GM19328 (cell line): ENCODE measurements at regions not wholly inside any gene's neighbourhood (a gene's known extent, or its start where the extent isn't known, plus 50 kb on each side); places are given as distances from the start of the nearest gene placed in this dataset.

Experiments
- ATAC-seq: cut with Tn5 transposase; IDR thresholded peaks from one replicate; pipeline ENCODE4 v1.9.1; 2021; ENCODE audit warnings: mild to moderate bottlenecking, moderate library complexity; ENCODE audit not compliant: unreplicated experiment

DNA sequence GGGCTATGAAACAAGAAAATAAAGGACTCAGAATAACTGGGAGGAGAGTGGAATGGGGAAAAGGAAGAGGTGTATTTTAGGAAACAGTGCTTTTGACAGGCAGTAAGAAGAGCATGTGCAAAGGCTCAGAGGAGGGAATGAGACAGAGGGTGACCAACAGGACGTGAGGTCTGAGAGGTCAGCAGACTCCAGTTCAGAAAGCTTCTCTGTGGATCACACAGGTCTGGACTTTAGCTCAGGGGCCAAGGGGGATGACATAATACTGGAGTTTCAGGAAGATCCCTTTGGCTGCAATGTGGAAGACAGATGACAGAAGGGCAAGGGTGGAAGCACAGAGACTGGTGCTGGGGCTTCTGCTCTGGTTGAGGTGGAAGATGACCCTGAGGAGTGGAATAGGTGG, 489.9 kb upstream of the CDH5 start:
- ATAC-seq: no peak

DNA sequence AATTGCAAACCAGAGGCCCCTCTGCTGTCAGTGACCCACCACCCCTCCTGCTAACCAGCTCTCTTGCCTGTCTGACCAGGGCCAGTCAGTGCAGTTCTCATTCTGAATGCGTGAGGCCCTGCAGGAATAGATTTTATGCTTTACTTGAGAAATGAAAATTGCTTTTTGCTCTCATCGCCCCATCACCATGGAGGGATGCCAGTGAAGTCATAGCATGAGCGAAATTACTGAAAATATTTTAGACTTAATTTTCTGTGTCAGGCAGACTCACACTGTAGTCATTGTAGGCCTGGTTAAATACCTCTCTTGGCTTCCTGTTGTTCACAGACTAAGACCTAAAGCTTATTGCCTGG, 490.5 kb upstream of the CDH5 start:
- no peak for ATAC-seq

DNA sequence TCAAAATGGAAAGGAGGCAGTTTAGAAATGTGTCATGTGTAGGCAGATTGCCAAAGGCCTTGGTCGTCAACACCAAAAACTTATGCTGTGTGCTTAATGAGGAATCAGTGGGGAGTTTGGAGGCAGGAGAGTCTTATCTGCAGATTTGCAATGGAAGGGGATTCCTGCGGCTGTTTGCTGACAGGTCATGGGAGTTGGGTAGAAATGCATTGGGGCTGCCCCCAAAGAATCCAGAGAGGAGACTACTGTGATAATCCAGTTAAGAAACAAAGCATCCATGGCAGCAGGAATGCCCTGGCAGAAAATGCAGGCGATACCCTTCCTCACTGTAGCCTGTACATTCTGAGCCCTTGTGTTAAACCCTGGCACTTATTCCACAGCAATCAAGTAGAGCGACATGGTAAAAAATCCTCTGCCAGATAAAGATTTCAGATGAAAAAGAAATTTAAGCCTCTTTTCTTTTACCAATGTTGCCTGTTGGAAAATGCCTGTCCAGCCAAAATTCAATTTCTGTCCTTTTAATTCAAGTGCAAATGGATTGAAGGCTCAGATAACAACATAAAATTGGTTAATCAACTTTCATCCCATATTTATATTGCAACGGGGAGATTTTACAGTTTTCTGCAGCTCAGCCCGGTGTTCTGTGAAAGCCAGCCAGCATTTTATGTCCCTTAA, 491.0 kb upstream of the CDH5 start:
- no peak for ATAC-seq

DNA sequence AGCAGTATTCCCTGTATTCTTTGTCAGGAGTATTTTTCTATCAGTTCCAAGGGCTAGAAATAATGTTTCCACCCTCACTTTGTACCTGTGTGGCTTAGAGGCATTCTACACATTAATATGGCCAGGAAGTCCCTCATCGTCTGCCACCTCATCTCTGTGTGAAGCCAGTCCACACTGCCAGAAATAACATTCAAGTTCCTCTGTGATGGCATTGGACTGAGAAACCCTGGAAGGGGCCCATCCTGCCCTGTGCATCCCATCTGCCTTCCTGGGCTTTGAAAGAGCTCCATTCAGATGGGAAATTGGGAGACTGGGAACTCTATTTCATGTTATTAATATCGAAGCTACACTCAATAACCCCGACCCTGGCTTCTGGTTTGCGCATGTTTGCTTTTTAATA, 497.2 kb upstream of the CDH5 start:
- no peak for ATAC-seq

DNA sequence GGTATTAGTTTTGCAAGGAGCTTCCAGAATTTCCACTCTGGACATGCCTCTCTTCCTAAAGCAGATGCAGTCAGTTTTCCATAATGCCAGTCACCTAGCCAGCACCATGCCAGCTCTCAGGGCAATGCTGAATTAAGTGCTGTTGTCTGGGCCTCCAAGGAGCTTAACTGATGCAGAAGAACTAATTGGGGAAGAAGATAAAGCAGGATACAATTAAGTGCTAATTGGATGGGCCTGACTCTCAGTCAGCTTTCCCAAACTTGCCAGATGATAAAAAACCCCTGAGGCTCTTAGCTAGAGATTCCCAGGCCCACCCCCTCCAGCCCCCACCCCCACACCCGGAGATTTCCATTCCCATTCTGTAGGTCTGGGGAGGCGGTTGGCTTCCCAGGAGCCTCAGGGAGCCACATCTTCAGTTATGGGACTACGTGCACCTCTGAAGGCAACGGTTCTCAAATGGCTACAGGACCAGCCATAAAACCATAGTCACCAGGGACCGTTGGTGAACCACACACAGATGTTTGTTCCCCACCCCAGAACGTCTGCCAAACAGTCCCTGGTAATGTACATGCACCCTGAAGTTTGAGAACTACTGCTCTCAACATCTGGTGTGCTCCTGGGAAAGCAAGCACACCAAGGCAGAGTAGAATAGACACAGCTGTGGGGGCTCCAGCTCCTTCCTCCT, 499.1 kb upstream of the CDH5 start:
- ATAC-seq: no peak

DNA sequence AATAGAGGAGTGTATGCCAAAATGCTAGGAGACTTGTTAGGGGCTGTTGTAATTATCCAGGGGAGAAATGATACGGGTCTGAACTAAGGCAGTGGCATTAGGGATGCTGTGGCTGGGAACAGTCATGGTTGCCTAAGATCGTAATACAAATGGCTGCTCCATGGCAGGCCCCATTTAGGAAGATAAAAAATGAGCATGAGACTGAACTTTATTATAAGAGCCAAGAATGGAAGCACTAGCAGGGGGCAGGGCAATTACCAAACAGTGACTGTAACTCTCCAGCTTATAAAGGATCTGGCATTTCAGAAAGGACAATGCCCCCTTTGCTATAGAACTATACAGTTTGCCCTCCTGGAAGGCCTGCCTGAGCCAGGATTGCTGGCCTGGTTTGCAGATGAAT, 503.3 kb upstream of the CDH5 start:
- ATAC-seq: no peak

DNA sequence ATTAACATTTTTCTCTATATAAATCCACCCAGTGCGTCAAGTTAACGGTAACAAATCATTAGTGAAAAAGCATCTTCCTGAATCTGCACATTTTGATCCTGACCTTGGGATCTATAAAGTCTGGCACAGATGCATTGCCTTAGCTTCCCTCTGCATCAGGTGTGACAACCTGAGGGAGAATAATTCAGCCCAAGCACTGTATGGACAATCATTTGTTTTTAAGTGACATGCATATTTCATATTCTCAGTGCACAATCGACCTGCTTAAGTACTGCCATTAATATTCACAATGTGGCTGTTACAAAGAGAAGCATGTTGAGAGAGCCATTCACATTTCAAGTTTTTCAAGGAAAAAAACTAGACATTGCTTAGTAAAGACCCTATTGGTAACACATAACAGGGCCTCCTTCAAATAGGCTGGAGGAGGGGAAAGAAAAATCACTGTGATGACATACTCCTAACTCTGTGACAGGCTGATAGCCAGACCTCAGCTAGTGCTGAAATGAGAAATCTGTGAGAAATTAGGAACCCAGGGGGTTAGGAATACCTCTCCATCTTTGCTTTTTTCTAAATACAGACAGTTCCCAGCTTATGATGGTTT, 505.3 kb upstream of the CDH5 start:
- ATAC-seq: no peak

DNA sequence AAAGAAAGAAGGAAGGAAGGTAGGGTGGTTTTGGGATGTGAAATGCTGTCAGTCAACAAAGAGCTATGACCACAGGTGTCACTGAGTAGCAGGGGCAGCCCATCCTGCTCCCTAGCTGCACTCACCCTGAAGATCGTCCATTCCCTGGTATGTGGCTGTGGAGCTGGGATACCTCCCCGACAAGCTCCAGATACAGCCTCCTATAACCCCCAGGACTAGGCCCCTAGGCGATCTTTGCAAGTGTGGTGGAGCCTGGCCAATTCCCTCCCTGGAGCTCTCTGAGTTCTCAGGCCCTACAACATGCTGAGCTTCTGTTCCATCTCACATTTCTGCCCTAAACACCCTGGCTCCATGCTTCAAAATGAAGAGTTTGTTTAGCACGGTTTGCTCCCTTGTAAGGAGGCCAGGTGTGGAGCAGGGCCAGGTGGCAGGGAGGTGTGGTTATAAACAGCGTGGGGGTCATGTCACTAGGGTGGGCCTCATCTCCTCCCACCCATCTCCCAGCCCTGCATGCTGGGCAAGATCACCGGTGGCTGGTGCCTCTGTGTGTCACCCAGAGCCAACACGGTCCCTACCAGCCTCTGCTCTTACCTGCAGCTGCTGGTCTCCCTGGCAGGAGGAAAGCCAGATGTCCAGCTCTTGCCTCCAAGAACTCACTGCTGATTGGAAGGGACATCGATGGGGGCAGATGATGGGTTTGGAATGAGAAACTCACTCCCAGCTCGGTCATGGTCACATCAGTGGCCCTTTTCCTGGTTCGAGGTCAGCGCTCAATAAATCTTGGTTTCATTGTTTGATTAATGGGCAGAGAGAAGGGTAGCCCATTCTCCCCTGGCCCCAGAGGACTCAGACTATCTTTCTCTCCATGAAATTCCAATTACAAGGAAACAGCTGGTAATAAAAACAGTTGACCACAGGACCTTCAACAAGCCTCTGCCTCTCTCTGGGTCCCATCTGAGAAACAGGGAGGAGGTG, 511.0 kb upstream of the CDH5 start:
- ATAC-seq: no peak

DNA sequence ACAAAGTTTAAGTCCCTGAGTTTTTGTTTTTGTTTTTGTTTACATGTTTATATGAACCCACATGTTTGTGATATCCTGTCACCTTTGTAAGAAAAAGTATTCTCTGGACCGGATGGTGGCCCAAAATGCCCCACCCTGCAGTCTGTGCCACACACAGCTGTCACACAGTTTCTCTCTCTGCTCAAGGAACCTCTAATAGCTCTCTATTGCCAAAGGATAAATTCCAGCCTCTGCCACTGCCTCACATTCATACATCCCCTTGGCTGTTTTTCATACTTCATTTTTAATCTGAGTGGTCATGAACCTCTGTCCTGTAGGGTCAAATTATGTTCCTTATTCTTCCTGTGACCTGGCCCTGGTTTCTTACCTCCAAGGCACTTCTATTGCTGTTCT, 520.3 kb upstream of the CDH5 start:
- no peak for ATAC-seq

DNA sequence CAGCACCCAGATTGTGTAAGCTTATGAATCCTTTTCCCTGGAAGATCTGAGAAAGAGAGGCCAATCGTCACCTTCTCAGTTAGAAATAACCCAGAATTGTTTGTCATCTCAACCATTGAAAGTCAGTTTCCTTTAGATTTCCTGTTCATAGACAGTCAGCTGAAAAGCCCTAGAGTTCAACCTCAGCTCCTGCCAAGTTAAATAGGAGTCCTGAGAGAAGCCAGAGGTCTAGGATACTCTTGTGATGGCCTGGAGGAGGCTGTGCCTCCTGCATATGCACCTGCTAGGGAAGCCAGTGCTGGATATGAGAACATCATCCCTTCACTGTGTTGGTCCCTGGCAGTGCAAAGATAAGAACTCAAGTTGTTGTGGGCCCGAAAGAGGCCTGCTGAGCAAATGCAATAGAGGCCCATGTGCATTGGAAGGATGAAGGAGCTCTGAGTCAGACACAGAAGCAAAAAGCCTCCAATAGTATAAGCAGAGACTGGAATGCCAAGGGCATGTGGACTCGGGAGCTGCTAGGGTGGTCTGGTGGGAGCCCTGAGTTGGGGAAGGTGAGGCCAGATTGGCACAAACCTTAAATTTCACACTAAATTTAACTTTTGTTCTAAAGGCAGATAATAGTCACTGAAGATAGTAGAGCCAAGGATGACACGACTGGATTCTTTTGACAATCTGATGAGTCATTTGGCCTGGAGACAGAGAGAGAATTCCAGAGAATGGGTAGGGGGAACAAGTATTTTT, 520.9 kb upstream of the CDH5 start:
- no peak for ATAC-seq

DNA sequence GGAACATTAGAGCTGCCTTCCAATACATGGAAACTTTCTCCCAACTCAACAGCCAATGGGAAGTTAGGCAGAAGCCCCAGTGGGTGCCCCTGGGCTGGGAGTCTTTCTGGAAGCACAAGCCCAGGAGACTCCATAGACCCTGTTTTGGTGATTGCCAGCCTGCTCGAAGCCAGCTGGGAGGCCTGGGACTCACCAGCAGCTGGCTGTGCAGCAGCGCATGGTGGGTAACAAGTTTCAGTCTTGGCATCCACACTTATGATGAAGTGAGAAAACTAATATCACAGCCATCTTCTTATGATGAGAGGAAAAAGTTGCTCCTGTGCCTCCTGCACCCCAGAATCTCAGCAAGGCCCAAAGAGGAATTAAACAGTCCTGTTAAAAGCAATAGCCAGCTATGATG, 522.5 kb upstream of the CDH5 start:
- no peak for ATAC-seq

DNA sequence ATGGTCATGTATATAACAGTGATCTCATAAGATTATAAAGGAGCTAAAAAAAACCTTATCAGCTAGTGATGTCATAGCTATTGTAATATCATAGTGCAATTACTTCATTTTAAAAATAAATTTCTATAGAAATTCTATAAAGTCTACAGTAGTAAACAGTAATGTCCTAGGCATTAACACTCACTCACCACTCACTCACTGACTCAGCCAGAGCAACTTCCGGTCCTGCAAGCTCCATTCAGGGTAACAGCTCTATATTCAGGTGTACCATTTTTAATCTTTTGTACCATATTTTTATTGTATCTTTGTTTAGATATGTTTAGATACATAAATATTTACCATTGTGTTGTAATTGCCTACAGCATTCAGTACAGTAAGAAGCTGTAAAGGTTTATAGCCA, 524.4 kb upstream of the CDH5 start:
- ATAC-seq: no peak

DNA sequence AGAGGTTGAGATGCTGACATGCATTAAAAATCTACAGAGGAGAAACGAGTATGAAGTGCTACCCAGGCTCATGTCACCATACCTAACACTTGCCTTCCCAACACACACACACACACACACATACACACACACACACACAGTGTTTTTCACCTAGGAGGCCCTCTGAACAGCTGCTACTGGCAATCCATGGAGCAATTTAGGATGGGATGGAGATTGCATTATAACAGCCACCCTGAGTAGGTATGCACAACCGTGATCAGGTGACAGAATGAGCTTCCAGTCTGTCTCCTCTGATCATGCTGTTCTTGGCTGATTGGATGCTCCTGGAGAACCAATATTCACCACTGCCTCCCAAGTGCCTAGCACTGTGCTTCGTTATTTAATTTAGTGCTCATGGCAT, 528.5 kb upstream of the CDH5 start:
- no peak for ATAC-seq

DNA sequence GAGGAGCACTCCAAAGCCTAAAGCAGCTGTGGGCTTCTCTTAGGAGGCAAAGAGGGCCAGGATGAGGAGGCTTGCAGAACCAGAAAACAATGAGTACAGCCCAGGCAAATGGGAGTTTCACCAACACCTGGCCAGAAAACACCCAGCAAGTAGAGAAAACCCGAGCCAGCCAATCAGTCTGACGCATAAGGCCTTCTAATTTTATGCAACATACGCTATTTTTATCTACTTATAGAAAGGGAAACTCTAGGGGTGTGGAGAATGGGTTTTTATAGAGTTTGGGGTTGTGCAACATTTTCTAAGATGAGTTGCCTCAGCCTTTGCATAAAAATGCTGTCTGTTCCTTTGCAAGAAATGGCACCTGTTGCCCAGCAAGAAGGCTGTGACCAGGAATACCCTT, 529.0 kb upstream of the CDH5 start:
- ATAC-seq: no peak

DNA sequence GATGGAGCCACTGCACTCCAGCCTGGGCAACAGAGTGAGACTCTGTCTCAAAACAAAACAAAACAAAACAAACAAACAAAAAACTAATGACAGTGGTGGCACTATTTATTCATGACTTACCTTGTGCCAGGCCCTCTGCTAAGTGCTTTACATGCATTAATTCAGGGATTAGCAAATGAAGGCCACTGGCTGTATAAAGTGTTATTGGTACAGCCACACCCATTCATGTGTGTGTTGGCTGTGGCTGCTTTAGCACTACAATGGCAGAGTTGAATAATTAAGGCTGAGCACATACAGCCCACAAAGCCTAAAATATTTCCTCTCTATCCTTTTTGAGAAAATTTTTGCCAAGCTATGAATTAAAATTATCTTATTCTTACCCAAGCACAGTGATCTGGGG, 531.8 kb upstream of the CDH5 start:
- no peak for ATAC-seq

DNA sequence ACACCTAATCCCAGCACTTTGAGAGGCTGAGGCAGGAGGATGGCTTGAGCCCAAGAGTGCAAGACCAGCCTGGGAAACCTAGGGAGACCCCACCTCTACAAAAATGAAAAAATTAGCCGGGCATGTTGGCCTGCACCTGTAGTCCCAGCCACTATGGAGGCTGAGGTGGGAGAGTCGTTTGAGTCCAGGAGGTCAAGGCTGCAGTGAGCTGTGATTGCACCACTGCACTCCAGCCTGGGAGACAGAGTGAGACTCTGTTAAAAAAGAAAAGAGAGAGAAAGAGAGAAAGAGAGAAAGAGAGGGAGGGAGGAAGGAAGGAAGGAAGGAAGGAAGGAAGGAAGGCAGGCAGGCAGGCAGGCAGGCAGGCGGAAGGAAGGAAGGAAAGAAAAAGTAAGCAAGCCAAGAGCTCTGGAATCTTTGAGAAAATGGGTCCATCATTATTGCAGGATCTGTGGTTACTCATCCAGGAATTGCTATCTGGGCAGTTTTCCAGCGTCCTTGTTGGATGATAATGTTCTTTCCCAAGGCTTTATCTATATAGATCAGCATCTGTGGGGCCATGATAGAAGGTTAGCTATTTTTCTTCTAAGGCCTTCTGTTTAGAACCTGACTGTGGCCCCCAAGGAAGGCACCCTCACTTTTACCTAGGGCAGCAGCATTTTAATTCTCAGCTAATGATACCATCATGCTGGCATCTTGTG, 533.2 kb upstream of the CDH5 start:
- ATAC-seq: no peak

DNA sequence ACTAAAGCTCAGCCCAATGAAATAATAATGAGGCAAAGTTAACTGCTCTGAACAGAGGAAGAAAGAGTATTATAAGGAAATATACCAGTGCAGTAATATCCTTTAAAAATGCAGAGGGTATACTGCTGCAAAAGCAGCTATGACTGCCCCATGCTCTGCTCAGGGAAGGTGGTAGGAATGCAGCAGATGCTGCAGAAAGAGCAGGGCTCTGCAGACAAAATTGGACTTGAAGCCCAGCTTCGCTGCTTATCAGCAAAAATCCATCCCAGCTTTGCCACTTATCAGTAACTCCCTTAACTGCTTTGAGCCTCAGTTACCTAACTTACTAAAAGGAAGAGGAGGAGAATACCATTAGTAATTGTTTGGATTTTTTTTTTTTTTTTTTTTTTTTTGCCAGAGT, 533.8 kb upstream of the CDH5 start:
- ATAC-seq: no peak

DNA sequence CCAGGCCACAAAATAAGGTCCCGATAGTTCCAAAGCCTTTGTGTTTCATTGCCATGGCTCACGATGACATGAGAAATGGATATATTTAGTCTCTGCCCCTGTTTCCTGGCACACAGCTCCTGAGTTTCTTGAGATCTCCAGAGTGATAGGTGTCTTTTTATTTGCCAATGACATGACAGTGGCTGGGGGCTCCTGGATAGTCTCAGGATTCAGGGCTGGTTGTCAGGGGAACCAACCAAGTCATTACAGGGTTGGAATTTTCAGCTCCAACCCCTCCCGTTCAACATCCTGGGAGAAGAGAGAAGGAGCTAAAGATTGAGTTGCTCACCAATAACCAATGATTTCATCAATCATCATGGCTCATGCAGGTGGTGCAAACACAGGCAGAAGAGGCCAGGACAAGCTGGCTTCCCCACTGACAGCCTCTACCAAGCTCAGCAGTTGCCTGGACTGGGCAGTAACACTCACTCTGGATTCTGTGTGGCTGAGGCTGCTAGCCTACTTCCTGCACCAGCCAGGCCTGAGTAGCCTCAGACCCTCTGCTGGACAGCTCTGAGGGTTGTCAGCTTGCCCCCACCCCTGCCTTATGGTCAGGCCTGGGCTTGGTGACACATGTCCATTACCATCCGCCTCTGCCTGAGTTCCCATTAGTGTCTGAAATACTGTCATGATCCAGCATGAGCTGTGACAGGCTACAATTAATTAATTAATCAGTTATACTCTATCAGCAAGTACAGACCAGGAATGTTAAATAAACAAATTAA, 534.4 kb upstream of the CDH5 start:
- no peak for ATAC-seq

DNA sequence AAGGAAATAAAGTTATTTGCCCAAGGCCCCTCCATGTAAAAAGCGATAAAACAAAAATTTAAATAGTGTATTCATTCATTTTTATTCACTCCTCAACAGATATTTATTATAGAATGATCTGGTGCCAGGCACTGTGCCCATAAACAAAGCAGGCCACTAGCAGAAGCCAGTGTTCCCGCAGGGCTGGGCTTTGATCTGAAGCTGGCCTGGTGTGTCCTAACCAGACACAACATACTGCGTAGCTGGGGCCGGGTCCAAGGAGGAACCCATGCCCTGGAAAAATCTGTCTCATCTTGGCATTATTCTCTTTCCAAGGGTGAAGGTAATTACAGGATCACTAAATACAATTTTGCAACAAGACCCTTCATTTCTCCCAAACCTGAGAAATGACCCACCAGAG, 537.4 kb upstream of the CDH5 start:
- ATAC-seq: no peak

DNA sequence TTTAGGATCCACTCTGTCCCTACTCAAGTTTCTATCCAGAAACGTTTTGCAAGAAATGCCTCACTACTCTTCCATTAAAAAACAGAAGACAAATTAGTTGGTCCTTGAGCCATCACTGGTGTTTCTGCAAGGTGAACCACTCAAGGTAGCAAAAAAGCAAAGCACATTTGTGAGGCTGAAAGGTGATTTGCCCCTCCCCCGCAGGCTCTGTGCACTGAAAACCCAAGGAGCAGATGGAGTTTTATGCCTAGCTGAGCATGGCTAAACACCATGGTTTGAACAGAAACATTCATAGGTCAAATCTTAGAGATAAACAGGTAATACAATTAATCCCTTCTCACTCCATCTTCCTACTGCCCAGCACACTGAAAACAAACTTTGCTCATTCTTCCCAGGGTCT, 538.2 kb upstream of the CDH5 start:
- no peak for ATAC-seq
